HuH-7.5 (cell line): ENCODE measurements at regions not wholly inside any gene's neighbourhood (a gene's known extent, or its start where the extent isn't known, plus 50 kb on each side); places are given as distances from the start of the nearest gene placed in this dataset.

ENCODE experiments used
- DNase-seq: peaks from one replicate; pipeline ENCODE4 v3.0.0; 2011; ENCODE audit warnings: low spot score

DNA sequence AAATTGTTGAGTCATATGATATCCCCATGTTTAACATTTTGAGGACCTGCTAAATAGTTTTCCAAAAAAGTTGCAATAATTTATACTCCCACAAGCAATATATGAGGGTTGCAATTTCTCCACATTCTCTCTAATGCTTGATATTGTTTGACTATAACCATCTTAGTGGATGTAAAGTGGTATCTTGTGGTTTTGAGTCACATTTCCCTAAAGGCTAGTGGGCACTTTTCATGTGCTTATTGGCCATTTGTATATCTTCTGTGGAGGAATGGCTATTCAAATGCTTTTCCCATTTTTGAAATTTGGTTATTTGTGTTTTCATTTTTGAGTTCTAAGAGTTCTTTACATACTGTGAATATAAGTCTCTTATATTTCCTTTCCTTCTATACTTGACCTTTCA is 82.7 kb downstream of the SCG2 start:
- DNase-seq: no peak

DNA sequence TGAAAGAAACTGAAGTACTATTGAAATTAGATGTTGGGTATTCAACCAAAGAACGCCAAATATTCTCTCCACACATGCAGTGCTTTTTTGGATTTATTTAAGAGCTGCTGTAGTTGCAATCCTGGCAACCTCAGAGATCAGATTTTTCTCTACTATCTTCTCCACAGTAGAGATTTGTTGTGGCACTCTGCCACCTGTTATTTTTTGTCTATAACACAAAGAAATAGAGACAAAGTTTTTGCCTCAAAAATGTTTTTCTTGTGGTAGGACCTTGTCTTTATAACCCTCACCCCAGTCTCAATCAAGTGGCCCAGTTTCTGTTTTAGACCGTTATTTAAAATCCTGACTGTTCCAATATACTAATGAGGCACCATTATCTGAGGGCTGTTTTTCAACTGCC is 79.4 kb downstream of the SCG2 start:
- no peak for DNase-seq

DNA sequence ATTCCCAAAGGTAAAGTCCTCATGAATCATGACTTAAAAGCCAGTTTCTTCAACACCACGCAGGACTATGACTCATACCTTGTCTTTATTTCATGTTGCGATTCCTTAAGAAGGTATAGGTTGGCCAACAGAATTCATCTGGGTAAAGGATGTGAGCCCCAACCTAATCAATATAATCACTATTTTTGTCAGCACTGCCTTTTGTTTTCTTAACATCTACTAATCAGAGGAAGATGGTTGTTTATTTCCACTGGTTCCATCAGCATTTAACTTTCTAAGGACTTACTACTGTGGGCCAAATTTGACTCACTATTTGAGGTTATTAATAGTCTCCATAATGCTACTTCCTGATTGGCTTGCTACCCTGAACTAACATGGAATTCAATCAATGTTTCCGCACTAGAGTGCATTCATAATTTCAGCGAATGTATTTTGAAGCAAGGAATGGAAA is 78.6 kb downstream of the SCG2 start:
- no peak for DNase-seq

DNA sequence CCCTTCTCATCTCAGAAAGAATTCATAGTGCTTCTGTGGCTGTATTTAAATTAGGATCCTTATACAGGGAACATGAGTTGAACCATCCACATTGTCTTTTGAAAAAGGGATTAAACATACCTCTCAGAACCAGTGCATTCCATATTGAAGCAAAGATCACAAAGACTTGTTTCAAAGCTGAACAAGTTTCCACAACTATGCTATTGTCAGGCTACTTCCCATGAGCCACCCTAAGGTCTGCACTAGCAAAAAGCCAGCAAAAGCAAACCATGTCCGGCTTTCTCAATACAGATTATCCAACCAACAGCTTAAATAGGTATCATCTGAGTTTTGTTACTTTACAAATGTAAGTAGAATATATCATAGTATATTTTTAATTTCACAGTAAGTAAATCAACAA is 78.1 kb downstream of the SCG2 start:
- DNase-seq: no peak

DNA sequence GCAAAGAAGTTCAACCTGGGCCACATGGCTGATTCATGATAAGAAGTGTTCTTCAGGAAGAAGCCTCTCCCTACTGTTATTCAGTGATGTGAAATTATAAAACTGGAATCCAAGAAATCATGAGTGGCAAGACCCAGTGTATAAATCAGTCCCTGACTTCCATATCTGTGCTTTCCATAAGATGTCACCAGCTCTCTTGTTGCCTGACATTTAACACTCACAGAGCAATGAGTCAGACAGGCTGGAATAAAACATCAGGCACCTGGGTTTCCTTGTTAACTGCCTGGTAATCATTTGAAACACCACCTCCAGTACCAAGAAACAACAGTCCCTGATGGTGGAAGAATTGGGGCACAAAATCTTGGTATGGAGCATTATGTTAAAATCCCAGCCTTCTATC is 76.1 kb downstream of the SCG2 start:
- no peak for DNase-seq

DNA sequence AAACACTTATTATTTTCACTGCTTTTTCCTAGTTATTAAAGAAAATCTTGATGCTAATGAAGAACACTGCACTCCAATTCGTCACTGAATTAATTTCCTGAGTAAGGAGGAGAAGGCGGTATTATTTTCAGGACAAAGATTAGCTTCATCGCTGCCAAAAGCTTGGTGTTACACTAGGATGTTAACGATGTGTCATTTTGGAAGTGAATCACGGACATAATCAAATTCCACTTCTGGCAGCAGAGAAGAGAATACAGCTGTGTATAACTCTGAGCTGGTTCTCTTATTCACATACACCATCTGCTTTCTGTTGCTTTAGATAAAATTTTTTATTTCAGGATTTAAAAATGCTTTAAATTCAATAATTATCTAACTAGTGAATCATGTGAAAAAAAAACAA is 74.1 kb downstream of the SCG2 start:
- no peak for DNase-seq

DNA sequence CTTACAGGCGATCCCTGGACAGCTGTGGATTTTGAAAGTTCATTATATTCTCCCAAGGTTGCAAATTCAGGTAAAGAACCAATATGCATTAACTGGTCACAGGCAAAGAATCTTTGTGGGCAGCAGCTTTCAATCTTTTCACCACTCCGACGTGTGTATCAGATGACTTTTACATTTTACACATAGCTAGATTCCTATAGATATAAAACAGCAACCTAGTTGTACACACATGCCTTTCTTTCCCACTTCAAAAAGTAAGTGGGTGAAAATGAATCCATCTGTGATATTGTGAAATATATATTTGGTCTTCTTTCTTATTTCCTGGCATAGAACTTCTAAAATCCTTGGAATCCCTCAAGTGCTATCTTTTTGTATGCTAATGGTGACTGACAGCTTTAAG is 72.5 kb downstream of the SCG2 start:
- DNase-seq: no peak

DNA sequence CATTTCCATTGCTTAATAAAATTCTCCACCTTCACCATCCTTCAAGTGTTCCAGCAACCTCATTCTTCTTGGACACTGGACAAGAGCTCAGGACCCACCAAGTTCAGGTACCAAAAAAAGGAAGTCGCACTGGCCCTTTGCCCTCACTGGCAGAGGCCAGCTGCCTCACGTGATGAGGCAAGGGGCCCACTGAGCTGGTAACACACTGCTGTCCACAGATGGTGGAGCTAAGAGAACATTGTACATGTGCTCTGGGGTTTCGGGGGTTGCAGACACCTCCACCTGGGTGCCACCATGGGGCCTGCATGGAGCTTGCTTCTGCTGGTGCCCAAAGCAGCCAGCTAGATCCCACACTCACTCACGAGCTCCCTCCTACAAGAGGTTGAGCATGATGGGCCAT is 71.3 kb downstream of the SCG2 start:
- no peak for DNase-seq

DNA sequence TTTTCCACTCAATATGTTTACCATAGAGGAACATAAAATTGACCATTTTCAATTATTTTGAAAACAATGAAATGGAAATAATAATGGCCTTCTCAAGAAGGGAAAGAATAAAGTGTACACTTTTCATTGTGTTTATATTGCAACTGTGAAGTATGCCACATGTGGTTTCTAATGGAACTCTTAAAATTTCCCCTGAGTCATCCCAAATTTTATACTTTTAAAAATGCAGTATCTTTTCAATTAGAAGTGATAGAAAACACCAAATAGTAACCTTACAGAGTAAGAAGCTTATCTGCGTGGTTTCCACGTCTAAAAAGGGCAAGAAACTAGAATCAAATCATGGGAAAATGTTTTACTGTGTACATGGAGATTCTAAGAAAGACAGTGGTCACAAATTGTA is 70.0 kb downstream of the SCG2 start:
- DNase-seq: no peak

DNA sequence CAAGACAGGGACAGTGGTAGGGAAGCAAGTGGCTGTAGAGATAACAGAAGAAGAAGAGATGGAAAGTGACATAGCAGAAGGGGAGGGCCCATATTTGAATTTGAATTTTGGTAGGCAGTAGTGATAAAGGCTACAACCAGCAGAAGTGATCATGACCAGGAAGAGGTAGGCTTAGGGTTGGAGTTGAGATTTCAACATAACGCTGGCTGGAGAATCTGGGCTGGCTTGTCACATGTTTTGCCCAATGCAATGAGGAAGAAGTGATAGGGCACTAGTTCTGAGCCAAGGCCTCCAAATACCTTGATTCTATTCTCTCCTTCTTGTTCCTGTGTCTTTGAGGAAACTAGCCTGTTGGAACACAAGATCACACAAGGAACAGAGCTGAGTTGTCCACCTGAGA is 69.4 kb downstream of the SCG2 start:
- DNase-seq: no peak

DNA sequence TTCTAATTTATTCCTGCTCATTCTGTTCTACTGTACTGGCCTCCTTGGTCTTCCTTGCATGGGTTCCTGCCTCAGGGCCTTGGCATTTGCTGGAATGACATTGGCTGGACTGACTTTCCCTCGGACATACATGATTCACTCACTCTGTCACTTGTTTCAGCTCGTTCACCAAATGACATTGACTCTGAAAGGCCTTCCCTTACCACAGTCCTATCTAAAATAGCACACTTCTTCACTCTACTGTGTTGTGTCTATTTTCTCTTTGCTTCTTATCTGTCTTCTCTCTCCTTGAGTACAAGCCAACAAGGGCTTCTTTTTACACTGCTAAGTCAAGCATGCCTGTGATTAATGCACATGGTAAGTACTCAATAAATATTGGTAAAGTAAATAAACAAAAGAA is 65.6 kb downstream of the SCG2 start:
- no peak for DNase-seq

DNA sequence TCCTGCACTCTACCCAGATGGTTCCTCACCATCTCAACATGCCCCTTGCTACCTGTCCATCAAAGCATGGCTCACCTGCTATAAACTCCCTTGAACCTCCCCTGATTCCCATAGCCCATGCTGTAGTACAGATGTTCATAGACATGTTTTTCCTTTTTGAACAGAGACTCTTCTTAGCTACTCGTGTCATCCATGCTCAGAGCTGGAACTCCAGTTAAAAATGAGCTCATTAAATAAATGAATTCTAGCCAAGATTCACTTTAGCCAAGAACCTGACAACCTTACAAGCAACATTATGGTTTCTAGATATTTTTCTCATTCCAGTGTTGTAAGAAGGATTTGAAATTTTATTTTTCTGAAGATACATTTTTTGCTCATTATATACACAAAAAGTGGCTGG is 65.0 kb downstream of the SCG2 start:
- no peak for DNase-seq

DNA sequence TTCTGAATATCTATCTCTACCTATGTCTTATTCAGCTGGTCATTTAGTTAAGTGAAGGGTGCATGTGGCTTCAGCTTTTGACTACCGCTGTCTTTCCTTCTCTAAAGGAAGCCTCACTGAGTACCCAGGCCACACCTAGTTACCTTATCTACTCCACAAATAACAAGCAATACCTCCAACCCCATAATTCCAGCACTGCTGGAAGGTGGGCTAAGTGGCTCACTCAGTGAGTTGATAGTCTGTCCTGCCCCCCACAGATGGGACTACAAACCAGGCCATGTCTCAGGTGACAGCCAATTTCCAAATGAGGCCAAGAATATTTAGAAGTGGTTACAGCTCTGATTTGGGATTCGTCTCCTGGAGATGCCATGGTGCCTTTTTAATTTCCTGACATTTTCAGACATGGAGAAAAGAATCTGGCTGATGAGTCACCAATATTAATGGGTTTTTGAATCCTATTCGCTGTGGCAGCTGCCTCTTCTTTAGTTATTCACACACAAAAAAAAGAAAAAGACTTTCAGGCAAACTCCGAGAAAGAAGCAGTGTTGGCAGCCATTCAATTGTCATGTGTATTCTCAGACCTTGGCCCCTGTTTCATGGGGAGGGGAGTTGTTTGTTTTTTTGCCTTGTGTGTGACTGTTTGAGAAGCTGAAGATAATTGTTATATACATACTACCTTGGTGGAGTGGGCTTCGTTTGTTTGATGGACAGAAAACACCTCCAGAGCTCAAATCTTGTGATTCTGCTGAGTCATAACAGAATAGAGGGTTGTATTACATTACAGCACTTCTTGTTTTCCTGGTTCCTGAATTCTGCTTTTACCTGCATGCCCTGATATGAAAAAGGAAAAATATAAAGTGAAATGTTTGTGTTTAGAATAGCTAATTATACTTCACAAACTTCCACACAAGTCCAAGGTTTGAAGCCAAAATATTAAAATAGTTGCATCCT is 64.2 kb downstream of the SCG2 start:
- no peak for DNase-seq

DNA sequence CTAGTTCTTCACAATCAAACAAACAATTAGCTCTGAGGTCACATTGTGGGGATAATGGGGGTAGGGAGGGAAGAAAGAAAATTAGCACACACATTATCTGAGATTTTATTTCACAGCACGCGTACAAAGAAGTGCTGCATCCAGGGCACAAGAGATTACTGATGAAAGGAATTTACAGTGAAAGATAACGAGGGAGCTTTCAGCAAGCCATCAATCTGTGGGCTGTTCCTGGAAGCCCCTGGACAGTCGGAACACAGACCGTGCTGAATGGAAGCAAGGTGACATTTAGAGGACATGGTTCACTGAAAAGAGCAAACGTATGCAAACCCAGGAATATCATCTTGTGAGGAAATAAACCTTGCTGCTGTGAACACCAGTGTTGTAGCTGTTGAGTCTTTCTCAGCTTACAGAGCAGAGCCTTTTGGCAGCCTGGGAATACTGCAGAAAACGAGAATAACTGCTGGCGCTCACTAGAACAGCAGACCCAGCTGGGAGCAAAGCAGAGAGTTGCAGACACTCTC is 63.2 kb downstream of the SCG2 start:
- no peak for DNase-seq

DNA sequence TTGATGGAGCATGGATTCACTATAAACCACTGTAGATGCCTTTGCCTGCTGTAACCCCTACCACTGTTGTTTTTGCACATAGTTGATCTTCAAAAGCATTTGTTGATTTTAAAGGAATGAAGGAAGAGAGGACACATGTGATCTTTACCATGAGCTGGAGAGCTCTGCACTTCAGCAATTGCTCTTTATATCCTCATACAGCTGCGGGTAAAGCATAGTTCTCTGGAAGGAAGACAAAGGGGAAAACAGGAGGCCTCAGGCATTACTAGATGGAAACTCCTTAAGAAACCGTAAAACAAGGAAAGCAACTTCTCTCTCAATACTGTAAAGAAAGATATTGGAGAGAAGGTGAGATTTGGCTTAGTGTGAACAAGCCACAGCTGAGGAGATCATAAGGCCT is 60.6 kb downstream of the SCG2 start:
- DNase-seq: no peak

DNA sequence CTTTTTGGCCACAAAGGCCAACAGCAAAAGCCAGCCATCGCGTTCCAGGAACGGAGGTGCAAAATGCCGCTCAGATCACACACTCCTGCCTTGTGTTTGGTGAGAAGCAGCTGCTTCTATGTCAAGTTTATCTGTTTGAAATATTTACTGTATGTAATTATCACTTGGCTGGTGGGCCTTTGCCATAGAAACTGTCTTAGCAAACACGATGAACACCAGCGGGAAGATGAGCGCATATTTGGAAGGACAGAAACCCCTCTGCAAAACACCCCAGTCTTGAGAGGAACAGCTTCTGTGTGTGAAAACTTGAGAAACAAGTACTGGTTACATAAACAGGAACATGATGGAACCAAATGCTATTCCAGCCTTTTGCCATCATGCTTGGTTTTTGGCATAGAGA is 59.7 kb downstream of the SCG2 start:
- DNase-seq: no peak

DNA sequence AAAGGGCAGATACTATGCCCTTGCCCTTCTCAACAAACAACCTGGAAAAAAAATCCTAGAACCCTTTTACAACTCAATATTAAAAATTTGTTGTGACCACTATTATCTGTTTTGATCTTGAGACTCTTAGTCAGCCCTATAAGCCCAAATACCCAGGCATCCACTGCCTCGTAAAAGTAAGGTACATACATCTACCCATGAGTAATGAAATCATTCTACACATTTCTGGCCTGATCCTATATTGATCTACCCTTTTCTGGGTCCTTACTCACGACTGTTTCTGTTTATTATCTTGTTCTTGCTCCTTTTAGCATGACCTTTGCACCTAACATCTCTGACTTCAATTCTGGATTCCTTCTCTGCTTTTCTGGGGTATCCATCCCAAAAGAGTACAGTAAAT is 56.8 kb downstream of the SCG2 start:
- DNase-seq: no peak

DNA sequence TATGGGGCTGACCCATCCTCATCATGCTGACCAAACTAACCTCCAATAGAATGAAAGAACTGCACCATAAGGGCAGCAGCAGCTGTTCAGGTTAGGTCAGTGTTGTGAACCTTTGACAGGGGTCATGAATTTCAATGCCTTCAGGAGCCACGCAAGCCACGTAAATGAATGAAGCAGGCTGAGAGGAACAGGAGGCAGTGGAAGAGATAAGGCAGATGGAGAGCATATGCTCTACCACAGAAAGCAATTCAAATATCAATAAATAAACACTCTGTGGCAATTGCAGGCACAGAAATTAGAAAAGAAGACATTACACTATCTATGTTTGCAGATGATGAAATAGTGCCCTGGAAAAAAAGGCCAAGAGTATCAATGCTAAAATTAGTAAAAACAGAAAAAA is 56.3 kb downstream of the SCG2 start:
- no peak for DNase-seq
